Activated T-cell treated with anti-CD3 and anti-CD28 coated beads, Interleukin-2, amount 50 U/mL, for 72 hours (primary cell): ENCODE measurements at regions not wholly inside any gene's neighbourhood (a gene's known extent, or its start where the extent isn't known, plus 50 kb on each side); places are given as distances from the start of the nearest gene placed in this dataset.

ENCODE experiments used
- ATAC-seq, 2 donors: fragments of 150-1000 bp; cut with Tn5 transposase; replicated peaks in 1 of 2; 2 replicates each; pipeline ENCODE4 v1.10.0; 2021; ENCODE audit warnings: moderate library complexity in 2 of 2, mild to moderate bottlenecking in 1 of 2
- DNase-seq, 2 donors: peaks; one replicate each; pipeline ENCODE4 v3.0.0; 2021 to 2022; ENCODE audit warnings: mixed read lengths in 1 of 2
- H3K27ac Mint-ChIP-seq: one replicate; pipeline ENCODE4 v1.8.0; 2022; ENCODE audit warnings: mild to moderate bottlenecking, moderate library complexity, mixed read lengths
- H3K27me3 Mint-ChIP-seq: one replicate; pipeline ENCODE4 v1.8.0; 2022; ENCODE audit warnings: low read depth, mixed read lengths
- H3K36me3 Mint-ChIP-seq, 2 donors: one replicate each; pipeline ENCODE4 v1.8.0; 2022; ENCODE audit warnings: mixed read lengths in 2 of 2, mild to moderate bottlenecking in 1 of 2; ENCODE audit not compliant: insufficient read depth in 2 of 2
- H3K4me1 Mint-ChIP-seq: one replicate; pipeline ENCODE4 v1.8.0; 2022; ENCODE audit warnings: low read depth, mixed read lengths
- H3K4me3 Mint-ChIP-seq, 2 donors: one replicate each; pipeline ENCODE4 v1.8.0; 2022; ENCODE audit warnings: mild to moderate bottlenecking in 2 of 2, mixed read lengths in 2 of 2, moderate library complexity in 2 of 2
- H3K9me3 Mint-ChIP-seq, 2 donors: one replicate each; pipeline ENCODE4 v1.8.0; 2022; ENCODE audit warnings: mixed read lengths in 2 of 2

DNA sequence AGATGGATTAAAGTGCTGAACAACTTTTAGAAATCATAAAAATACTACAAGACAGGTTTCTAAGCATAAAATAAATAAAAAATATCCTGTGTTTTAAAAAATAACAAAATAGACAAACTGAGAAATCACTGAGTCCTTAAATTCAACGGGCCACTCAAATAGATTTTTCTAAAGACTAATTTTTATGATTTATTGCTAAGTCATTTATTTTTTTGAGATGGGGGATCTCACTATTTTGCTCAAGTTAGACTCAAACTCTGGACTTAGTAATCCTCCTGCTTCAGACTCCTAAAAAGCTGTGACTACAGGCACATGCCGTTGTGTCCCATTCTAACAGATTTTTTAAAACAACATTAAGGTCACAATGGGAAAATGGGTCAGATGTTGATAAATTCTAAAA is 121.0 kb upstream of the THSD7A start:
- no peaks in the 10 kb centered on the region for H3K4me1 Mint-ChIP-seq
- no peak overlapping the region for H3K4me3 Mint-ChIP-seq
- no peaks in the 10 kb centered on the region for H3K27me3 Mint-ChIP-seq
- DNase-seq, result no peak
- ATAC-seq, result no peak
- no peaks in the 10 kb centered on the region for H3K36me3 Mint-ChIP-seq
- H3K27ac Mint-ChIP-seq, result no peak overlapping the region
- peaks cover 0 to 6% of the 10 kb centered on the region in 2 donors for H3K9me3 Mint-ChIP-seq

DNA sequence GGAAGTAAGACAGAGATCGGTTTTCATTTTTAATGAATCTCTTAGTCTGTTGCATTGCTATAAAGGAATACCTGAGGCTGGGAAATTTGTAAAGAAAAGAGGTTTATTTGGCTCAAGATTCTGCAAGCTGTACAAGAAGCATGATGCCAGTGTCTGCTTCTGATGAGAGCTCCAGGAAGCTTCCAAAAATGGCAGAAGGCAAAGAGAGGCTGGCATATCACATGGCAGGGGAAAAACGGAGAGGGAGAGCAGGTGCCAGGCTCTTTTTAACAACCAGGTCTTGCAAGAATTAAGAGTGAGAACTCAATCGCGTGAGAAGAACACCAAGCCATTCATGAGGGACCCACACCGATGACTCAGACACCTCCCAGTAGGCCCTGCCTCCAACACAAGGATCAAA is 125.0 kb upstream of the THSD7A start:
- Mint-ChIP-seq H3K9me3 (peaks cover 1 to 4% of the 10 kb centered on the region in 2 donors), H3K4me1 (no peaks in the 10 kb centered on the region), H3K27ac (no peak overlapping the region), H3K4me3 (no peak overlapping the region), H3K36me3 (no peaks in the 10 kb centered on the region), H3K27me3 (no peaks in the 10 kb centered on the region)
- no peak for DNase-seq
- no peak for ATAC-seq

DNA sequence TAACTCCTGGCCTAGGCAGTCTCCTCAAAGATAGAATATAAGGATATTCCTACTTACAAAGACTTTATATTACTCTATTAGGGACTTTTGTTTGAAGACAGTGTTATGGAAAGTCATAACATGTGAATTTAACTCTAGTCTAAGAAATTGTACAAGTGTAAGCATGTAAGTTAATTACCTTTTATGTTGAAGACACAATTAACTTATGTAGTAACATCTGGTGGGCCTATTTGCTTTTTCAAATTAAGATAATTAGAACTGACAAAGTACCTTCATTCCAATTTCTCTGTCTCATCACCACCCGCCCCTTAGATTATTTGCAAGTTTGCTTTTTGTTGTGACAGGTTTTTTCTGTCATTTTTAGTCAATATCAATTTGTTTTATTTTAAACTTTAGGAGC is 126.0 kb upstream of the THSD7A start:
- no peaks in the 10 kb centered on the region for H3K27me3 Mint-ChIP-seq
- ATAC-seq, result no peak
- no peaks in the 10 kb centered on the region for H3K36me3 Mint-ChIP-seq

DNA sequence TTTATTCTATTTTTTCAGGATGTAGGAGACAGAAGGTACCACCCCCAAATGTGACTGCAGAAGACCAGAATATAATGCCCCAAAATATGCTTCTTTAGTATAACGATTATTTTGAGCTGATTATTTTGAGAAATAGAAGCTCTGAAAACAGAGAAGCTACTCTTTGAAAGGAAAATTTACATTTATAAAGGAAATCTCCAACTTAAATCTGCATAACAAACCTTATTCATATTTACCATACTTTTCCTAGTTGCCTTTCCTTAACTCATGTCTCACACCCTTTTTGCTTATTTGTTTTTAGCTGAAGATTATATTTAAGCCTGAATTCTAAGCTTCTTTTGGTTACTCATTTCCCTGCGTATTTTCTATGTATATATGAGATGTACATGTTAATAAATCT is 127.1 kb upstream of the THSD7A start:
- DNase-seq (no peak), ATAC-seq (no peak)
- Mint-ChIP-seq H3K4me3 (no peak overlapping the region), H3K9me3 (peaks cover 0 to 1% of the 10 kb centered on the region in 2 donors), H3K36me3 (no peaks in the 10 kb centered on the region), H3K27ac (no peak overlapping the region), H3K27me3 (no peaks in the 10 kb centered on the region), H3K4me1 (no peaks in the 10 kb centered on the region)

More for the DNA sequence above, 126.0 kb upstream of the THSD7A start:
- no peak overlapping the region for H3K27ac Mint-ChIP-seq
- H3K9me3 Mint-ChIP-seq, result peaks cover 1 to 4% of the 10 kb centered on the region in 2 donors
- H3K4me1 Mint-ChIP-seq, result no peaks in the 10 kb centered on the region
- DNase-seq, result no peak
- no peak overlapping the region for H3K4me3 Mint-ChIP-seq

DNA sequence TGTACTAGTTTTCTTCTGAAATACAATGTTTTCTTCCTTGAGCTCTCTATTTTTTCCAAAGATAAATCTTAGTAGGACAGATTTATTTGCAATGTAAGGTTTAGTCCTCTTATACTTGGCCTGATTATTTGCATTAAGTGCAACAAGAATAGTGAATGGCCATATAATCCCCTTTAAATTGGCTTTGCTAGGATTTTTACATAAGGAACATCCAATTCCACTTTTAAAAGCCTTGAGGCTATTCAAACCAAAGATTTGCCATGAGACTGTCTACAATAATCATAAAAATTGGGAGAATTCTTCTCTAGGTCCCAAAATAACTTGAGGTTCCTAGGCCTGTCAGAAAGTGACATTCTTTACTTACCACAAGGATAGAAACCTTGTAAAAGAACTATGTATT is 128.6 kb upstream of the THSD7A start:
- Mint-ChIP-seq H3K4me3 (no peak overlapping the region), H3K4me1 (no peaks in the 10 kb centered on the region), H3K27ac (no peak overlapping the region), H3K9me3 (peaks cover 0 to 1% of the 10 kb centered on the region in 2 donors), H3K36me3 (no peaks in the 10 kb centered on the region), H3K27me3 (no peaks in the 10 kb centered on the region)
- ATAC-seq (no peak), DNase-seq (no peak)

DNA sequence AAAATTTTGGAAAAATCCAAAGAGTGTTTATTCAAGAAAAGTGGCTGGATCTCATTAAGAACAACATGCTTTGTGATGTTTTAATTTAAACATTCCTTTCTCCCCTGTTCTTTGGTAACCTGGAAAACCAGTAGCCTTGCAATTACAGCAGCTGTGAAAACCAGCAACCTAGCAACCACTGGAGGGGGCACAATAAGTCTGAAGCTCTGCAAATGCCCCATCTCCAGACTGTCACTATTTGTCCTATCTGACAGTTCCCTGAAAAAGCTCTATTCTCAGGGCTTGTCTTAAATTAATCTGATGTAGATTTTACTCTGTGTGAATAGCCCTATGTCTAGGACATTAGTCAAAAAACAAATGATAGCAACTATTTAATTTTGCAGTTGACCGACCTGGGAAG is 137.6 kb upstream of the THSD7A start:
- Mint-ChIP-seq H3K4me3 (no peak overlapping the region), H3K9me3 (peaks cover 0 to 2% of the 10 kb centered on the region in 2 donors), H3K27ac (no peak overlapping the region), H3K36me3 (no peaks in the 10 kb centered on the region), H3K4me1 (no peaks in the 10 kb centered on the region), H3K27me3 (no peaks in the 10 kb centered on the region)
- DNase-seq (no peak), ATAC-seq (no peak)

DNA sequence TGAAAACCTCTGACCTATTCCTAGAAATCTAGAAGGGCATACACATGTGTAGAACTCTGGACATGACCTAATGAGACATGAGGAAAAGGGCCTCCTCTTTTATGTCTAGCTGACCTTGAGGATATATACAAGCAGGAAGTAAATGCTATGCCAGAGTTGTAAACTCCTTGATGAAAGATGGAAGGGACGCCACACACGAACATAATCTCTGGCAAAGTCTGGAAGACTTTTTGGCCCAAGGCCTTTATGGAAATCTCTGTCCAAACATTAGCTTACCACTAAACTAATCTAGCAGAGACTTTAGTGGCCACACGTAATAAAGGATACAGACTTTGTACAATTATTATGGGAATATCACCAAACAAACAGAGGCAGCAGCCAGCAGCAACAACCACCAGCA is 138.1 kb upstream of the THSD7A start:
- ATAC-seq, result no peak
- Mint-ChIP-seq H3K9me3 (peaks cover 0 to 2% of the 10 kb centered on the region in 2 donors), H3K4me1 (no peaks in the 10 kb centered on the region), H3K27ac (no peak overlapping the region), H3K4me3 (no peak overlapping the region), H3K27me3 (no peaks in the 10 kb centered on the region), H3K36me3 (no peaks in the 10 kb centered on the region)
- no peak for DNase-seq

DNA sequence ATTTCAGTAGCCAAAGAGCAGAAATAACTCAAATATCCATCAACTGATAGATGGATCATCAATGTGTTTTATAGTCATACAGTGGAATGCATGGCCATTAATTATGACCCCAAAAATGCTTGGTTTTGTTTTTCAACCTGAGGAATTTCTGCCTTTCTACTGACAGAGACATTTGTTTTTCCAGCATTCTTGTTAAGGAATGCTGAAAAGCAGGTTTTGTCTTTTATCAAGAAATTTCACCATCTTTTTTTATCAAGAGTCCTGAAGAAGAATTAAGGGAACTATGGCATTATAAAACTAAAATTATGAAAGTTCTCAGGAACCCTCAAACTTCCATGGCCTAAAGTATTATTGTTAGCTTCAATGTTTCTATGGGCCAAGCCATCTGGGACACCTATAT is 153.4 kb upstream of the THSD7A start:
- DNase-seq (no peak), ATAC-seq (no peak)
- peaks cover 2% of the 10 kb centered on the region in 2 donors for H3K36me3 Mint-ChIP-seq
- peaks cover 5 to 6% of the 10 kb centered on the region in 2 donors for H3K9me3 Mint-ChIP-seq
- H3K4me3 Mint-ChIP-seq, result no peak overlapping the region
- no peak overlapping the region for H3K27ac Mint-ChIP-seq
- H3K4me1 Mint-ChIP-seq, result no peaks in the 10 kb centered on the region
- no peaks in the 10 kb centered on the region for H3K27me3 Mint-ChIP-seq

DNA sequence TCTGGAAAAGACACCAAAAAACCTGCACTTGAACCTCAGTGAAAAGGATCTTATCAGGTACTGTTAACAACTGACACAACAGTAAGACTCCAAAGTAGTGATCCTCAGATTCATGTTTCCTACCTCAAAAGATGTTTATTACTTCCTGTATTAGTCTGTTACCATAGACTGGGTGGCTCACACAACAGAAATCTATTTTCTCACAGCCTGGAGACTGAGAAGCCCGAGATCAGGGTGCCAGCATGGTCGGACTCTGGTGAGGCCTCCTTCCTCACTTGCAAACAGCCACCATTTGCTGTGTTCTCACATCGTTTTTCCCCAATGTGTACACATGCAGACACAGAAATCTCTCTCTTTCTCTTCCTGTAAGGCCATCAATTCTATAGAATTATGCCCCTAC is 154.0 kb upstream of the THSD7A start:
- ATAC-seq, result no peak
- no peak for DNase-seq
- Mint-ChIP-seq H3K27me3 (no peaks in the 10 kb centered on the region), H3K4me1 (no peaks in the 10 kb centered on the region), H3K4me3 (no peak overlapping the region), H3K9me3 (peaks cover 5 to 6% of the 10 kb centered on the region in 2 donors), H3K36me3 (peaks cover 2% of the 10 kb centered on the region in 2 donors), H3K27ac (no peak overlapping the region)

DNA sequence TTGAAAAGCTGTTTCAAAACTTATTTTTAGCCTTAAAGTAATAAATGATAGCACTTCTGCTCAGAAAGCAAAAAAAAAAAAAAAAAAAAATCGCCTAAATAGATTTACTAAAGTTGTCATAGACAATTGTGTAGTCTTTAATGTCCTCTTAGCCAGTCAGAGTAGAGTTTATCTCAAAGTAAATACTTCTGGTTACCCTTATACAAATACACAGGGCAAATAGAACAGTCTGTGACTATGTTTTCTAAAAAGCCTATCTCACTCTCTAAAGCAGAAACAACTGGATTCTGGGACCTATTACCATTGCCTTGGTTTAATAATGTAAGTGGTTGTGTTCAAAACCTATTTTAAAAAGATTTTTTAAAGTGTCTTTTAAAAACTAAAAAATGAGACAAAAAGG is 156.2 kb upstream of the THSD7A start:
- ATAC-seq (no peak), DNase-seq (no peak)
- Mint-ChIP-seq H3K9me3 (peaks cover 2% of the 10 kb centered on the region in 2 donors), H3K4me1 (no peaks in the 10 kb centered on the region), H3K27me3 (no peaks in the 10 kb centered on the region), H3K36me3 (no peaks in the 10 kb centered on the region), H3K27ac (no peak overlapping the region), H3K4me3 (no peak overlapping the region)

DNA sequence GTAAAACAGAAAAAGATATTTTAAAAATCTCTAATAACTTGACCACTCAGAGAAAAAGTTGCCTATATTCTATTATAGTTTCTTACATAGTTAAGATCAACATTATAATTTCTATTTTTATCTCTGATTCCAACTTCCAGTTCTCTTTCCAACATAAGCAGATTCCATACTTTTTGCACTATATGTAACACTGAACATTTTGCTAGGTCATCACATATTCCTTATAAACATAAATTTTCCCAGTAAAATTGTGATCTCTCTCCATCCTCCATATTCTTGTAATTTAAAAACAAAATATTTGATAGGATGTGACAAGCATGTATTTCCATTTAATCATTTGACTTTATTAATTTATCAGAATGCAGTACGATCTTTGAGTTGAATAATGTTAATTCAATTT is 170.4 kb upstream of the THSD7A start:
- no peak for DNase-seq
- ATAC-seq, result no peak
- no peaks in the 10 kb centered on the region for H3K4me1 Mint-ChIP-seq
- H3K4me3 Mint-ChIP-seq, result no peak overlapping the region
- H3K9me3 Mint-ChIP-seq, result no peaks in the 10 kb centered on the region
- no peak overlapping the region for H3K27ac Mint-ChIP-seq
- no peaks in the 10 kb centered on the region for H3K27me3 Mint-ChIP-seq
- no peaks in the 10 kb centered on the region for H3K36me3 Mint-ChIP-seq

DNA sequence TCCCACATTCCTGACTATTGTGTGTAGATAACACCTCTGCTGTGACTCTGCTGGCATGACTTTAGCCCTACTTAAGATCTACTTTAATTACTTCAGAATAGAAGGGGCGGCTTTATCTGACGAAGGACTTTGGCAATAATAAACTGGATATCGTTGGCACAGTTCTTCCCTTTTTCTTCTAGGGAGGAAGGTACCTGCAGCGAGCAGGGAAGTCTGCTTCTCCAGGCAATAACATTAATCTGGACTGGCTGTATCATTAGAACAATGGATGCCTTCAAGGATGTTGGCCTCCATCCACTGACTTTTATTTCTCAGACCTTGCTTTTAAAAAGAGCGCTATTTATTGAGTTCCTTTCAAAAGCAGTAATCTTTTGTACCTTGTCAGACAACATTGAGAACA is 172.6 kb upstream of the THSD7A start:
- ATAC-seq (no peak), DNase-seq (no peak)
- Mint-ChIP-seq H3K9me3 (no peaks in the 10 kb centered on the region), H3K4me3 (no peak overlapping the region), H3K4me1 (no peaks in the 10 kb centered on the region), H3K36me3 (no peaks in the 10 kb centered on the region), H3K27me3 (no peaks in the 10 kb centered on the region), H3K27ac (no peak overlapping the region)

DNA sequence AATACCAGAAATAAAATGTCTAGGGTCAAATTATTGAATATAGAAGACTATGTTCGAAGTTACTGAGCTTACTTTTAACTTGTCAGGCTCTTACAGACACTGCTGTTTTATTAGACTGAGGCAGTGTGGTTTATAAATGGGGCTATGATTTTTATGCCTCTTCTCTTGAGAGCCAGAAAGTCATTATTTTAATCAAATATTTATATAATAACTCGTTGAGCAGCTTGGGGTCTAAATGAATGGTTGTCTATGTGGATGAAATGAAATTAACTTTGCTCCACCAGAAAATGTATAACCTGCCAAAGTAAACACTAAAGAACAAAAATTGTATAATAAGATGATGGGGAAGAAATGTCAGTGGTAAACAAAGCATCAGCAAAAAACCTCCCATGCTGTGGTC is 175.6 kb upstream of the THSD7A start:
- Mint-ChIP-seq H3K27me3 (no peaks in the 10 kb centered on the region), H3K36me3 (no peaks in the 10 kb centered on the region), H3K27ac (no peak overlapping the region), H3K4me1 (no peaks in the 10 kb centered on the region), H3K4me3 (no peak overlapping the region), H3K9me3 (no peaks in the 10 kb centered on the region)
- no peak for ATAC-seq
- no peak for DNase-seq

DNA sequence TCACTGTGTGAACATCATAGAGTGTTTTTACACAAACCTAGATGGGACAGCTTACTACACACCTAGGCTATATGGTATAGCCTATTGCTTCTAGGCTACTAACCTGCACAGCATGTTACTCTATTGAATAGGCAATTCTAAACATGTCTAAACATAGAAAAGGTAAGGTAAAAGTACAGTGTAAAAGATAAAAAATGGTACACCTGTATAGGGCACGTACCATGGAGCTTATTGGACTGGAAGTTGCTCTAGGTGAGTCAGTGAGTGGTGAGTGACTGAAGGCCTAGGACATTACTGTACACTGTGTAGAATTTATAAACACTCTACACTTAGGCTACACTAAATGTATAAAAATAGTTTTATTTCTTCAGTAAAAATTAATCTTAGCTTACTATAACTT is 182.0 kb upstream of the THSD7A start:
- Mint-ChIP-seq H3K27me3 (no peaks in the 10 kb centered on the region), H3K9me3 (no peaks in the 10 kb centered on the region), H3K36me3 (no peaks in the 10 kb centered on the region), H3K4me3 (no peak overlapping the region), H3K27ac (no peak overlapping the region), H3K4me1 (no peaks in the 10 kb centered on the region)
- ATAC-seq (no peak), DNase-seq (no peak)

DNA sequence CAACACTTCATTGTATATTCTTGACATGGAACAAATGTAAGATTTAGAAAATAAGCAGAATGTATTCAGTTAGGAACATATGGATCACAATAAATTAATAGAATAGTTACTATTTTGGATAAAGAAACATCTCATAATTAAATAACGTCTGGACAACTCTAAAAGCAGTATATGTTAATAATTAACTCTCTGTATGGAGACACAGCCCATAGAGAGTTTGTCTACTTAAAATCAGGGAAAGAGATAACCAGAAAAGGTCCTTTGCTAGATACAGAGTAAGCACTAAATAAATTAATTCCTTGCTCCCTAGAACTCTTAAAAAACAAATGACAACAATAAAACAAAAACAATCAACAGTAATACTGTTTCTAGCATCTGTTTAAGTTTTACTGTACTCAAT is 184.4 kb upstream of the THSD7A start:
- no peak overlapping the region for H3K4me3 Mint-ChIP-seq
- H3K27ac Mint-ChIP-seq, result no peak overlapping the region
- H3K36me3 Mint-ChIP-seq, result no peaks in the 10 kb centered on the region
- no peak for ATAC-seq
- no peak for DNase-seq
- H3K4me1 Mint-ChIP-seq, result no peaks in the 10 kb centered on the region
- H3K27me3 Mint-ChIP-seq, result no peaks in the 10 kb centered on the region
- H3K9me3 Mint-ChIP-seq, result no peaks in the 10 kb centered on the region
